HG02973 (cell line): ENCODE measurements at regions not wholly inside any gene's neighbourhood (a gene's known extent, or its start where the extent isn't known, plus 50 kb on each side); places are given as distances from the start of the nearest gene placed in this dataset.

Experiments used
- ATAC-seq: cut with Tn5 transposase; IDR thresholded peaks from one replicate; pipeline ENCODE4 v1.9.1; 2021; ENCODE audit warnings: moderate library complexity; ENCODE audit not compliant: unreplicated experiment

DNA sequence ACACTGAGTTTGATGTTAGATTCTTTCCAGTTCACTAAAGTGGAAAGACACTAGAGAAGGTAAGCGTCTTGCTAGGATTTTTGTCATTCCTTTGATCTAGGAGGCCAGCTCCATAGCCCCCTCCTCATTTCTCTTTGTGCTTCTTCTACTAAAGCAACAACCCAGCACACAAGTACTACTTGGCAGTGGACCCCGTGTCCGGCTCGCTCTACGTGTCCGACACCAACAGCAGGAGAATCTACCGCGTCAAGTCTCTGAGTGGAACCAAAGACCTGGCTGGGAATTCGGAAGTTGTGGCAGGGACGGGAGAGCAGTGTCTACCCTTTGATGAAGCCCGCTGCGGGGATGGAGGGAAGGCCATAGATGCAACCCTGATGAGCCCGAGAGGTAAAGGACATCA, 76.6 kb upstream of the WWC1 start:
- ATAC-seq, result no peak

DNA sequence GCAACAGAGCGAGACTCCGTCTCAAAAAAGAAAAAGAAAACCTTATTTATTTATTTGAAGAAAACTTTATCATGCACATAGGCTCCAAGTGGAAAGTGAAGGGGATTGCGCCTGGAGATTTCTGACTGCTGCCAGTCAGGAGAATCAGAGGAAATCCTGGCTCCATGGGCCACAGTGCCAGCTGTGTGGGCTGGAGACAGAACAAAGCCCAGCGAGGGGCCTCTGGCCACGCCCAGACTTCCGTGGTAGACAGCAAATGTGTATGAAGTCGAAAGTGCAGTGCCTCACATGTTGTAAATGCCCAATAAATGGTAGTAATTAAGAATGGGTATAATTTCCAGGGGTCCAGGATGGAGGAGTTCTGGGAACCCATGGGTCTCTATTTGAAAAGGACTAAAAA, 75.8 kb upstream of the WWC1 start:
- no peak for ATAC-seq

GRCh38 chr5:168216989-168217388, 74.5 kb upstream of the WWC1 start:
- no peak for ATAC-seq

- no peak for ATAC-seq
Measured at GRCh38 chr5:168217497-168217896, 73.9 kb upstream of the WWC1 start.

GRCh38 chr5:168218746-168219145, 72.7 kb upstream of the WWC1 start:
- ATAC-seq, result no peak

GRCh38 chr5:168219515-168220410, 71.7 kb upstream of the WWC1 start:
- ATAC-seq, result peak; percentile 91

DNA sequence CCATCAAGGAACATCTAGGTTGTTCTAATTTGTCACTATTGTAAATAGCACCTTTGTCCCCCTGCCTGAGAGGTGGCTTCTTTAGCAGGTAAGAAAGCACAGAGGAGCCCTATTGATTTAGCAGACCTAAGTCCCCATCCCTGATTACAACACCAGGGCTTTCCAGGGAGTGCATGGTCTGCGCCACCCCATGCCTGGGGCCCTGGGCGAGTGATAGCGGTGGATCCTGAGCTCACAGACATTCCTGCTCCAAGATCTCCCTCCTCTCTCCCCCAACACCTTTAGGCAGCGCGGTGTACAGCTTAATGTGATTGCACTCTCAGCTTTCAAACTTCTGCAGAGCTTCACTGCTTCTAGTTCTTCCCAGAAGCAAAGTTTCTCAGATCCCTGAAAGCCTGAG, 67.4 kb upstream of the WWC1 start:
- no peak for ATAC-seq

- no peak for ATAC-seq
Measured at GRCh38 chr5:168226012-168226411, 65.4 kb upstream of the WWC1 start.

DNA sequence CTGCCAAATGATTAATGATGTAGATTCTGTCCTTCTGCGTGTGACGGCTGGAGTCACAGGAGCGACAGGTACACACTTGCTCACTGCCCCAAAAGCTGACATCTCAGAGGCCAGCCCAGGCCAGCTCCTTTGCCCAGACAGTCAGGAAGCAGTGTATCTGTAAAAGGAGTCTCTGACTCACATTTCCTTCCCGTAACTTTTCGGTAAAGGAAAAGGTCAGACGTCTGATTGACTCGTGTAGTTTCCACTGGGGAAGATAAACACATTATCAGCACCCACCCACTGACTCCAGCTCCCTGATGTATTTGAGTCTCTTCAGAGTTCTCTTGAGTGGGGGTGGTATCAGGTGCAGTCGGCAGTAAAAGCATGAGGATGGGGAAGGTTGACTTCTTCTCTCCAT, 64.4 kb upstream of the WWC1 start:
- no peak for ATAC-seq

- peak; percentile 100 for ATAC-seq
Measured at GRCh38 chr5:168227973-168228615, 63.4 kb upstream of the WWC1 start.

GRCh38 chr5:168228668-168229067, 62.8 kb upstream of the WWC1 start:
- no peak for ATAC-seq

GRCh38 chr5:168234133-168234532, 57.3 kb upstream of the WWC1 start:
- no peak for ATAC-seq

DNA sequence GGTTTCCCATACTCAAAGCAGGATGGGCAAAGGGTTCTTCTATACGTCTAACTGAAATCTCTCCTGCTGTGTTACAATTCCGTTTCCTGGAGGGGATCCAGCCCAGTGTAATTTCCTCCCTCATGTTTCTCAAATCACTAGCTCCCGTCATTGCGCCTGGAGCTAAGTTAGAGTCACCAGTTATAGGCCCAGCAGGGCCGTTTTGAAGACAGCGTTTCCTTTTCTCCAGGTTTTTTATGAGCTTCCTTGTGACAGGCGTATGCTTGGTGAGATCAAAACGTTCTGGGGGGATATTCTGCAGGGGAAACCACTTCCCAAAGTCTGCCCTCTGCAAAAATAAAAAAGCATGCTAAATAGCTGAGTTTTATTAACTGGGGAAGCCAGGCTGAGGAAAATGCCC, 53.0 kb upstream of the WWC1 start:
- ATAC-seq, result no peak

DNA sequence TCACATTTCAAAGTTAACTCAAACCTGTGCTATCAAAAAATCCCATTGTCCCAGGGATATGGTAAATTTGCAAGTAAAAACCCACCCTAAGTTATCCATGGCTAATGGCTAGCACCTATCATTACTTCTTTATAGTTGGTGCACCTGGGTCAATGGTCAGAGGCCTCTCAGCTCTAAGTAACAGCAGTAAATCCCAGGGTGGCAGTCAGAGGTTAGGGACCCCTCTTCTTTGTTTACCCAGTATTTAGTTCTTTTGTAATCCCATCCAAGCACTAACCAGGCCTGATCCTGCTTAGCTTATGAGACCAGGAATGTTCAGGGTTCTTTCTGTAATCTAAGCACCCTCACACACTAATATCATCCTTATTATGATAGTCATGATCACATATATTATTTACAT, 52.1 kb upstream of the WWC1 start:
- no peak for ATAC-seq
